ENCODE measurements at regions not wholly inside any gene's neighbourhood (a gene's known extent, or its start where the extent isn't known, plus 50 kb on each side); places are given as distances from the start of the nearest gene placed in this dataset.
A peak's percentile ranks its signal among the peaks of the same experiment; 100 is the strongest.
"Not testable (repeated sequence)": the region's sequence is repeated elsewhere in the genome, so short reads cannot be mapped to it uniquely, and the experiment has no call there.

GRCh38 chr4:1589098-1589497, 95.0 kb downstream of the FAM53A start:
- no peak overlapping the region for H3K27ac ChIP-seq
- TF ChIP-seq CTCF (conservative IDR thresholded peaks at IDR 0.05; ENCODE audit: low read depth): no peak
- CTCF ChIA-PET: interaction anchor here (1.0 kb wide), 1 partner anchor 9 kb away, joined by 3 read pairs; no protein-coding TSS in a partner anchor
- no peak for DNase-seq (ENCODE audit: low spot score)
- POLR2A ChIA-PET (ENCODE audit: low non-redundant PET): no interaction called here

DNA sequence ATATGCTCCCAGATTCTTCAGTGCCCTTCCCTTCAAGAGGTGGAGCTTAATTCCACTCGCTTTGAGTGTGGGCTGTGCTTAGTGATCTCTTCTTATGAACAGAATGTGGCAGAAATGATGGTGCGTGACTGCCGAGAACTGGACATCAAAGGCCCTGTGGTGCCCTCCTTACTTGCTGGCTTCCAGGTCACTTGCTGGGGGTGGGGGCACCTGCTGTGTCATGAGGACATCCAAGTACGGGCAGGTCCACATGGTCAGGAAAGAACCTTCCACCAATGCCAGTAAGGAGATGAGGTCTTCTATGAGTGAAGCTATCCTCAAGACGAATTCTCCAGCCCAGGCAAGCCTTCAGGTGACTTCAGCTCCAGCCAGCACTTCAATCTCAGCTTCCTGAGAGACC, 95.8 kb downstream of the FAM53A start:
- H3K27ac ChIP-seq: no peak overlapping the region
- DNase-seq (ENCODE audit: low spot score): no peak
- no peak for TF ChIP-seq CTCF (conservative IDR thresholded peaks at IDR 0.05; ENCODE audit: low read depth)
- POLR2A ChIA-PET (ENCODE audit: low non-redundant PET): no interaction called here
- CTCF ChIA-PET: interaction anchor here (1.0 kb wide), 1 partner anchor 10 kb away, joined by 3 read pairs; no protein-coding TSS in a partner anchor

DNA sequence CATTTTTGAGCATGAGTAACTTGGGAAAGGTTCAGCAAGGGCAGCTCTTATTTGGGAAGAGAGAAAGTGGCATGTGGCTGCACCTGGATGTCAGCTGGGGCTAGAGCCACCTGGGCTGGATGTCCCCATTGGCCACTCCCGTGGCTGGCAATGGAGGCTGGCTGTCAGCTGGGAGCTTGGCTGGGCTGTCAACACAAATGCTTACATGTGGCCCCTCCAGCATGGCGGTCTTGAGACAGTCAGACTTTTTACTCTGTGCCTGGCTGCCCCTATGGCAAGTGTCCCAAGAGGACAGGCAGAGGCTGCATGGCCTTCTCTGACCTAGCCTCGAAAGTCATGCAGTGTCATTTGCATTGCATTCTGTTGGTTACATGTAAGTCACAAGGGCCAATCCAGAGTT, 99.6 kb downstream of the FAM53A start:
- DNase-seq (ENCODE audit: low spot score): no peak
- no peak overlapping the region for H3K27ac ChIP-seq
- POLR2A ChIA-PET (ENCODE audit: low non-redundant PET): no interaction called here
- CTCF ChIA-PET: interaction anchor here (0.6 kb wide), 1 partner anchor 304 kb away, joined by 3 read pairs; no protein-coding TSS in a partner anchor
- no peak for TF ChIP-seq CTCF (conservative IDR thresholded peaks at IDR 0.05; ENCODE audit: low read depth)

- CTCF ChIA-PET: no interaction called here
These were observed 100.3 kb downstream of the FAM53A start for GRCh38 chr4:1583859-1584258.

DNA sequence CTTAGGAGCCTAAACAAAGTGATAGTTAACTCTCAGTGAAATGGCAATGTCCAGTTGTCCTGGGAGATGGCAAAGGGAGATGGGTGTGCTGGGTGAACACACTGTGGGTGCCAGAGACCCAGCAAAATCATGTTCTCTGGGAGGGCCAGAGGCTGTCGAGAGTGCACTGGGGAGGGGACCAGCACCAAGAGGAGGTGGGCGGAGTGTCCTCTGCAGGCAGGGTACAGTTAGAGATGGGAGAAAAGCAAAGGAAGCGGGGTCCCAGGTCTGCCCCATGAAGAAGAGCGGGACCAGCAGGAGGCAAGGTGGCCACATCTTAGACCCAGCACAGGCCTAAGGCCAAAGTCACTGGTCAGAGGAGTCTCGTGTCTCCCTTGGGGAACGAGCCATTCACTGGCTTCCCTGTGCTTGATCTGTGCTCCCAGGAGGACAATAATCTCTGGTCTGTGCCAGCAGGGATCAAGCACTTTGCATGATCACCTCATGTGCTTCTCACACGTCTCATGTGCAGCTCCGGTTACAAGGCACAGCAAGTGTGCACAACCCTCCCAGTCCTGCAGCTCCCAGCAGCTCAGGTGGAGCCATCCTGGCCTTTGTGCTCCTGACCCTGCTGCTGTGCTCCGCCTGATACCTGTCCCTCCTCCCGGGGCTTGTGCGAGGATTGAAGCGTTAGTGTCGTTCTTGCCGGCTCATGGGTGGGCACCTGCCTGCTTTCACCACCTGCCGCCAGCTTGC, 100.9 kb downstream of the FAM53A start:
- no peak for DNase-seq (ENCODE audit: low spot score)
- H3K27ac ChIP-seq: no peak overlapping the region
- ChIA-PET CTCF (interaction anchor here (0.6 kb wide), 1 partner anchor 13 kb away, joined by 4 read pairs; no protein-coding TSS in a partner anchor), POLR2A (ENCODE audit: low non-redundant PET) (no interaction called here)
- TF ChIP-seq CTCF (conservative IDR thresholded peaks at IDR 0.05; ENCODE audit: low read depth): no peak

More at GRCh38 chr4:1583859-1584258, 100.3 kb downstream of the FAM53A start:
- POLR2A ChIA-PET (ENCODE audit: low non-redundant PET): no interaction called here
- DNase-seq (ENCODE audit: low spot score): no peak
- no peak overlapping the region for H3K27ac ChIP-seq
- no peak for TF ChIP-seq CTCF (conservative IDR thresholded peaks at IDR 0.05; ENCODE audit: low read depth)

GRCh38 chr4:1582227-1582626, 101.9 kb downstream of the FAM53A start:
- no peak overlapping the region for H3K27ac ChIP-seq
- no peak for TF ChIP-seq CTCF (conservative IDR thresholded peaks at IDR 0.05; ENCODE audit: low read depth)
- no peak for DNase-seq (ENCODE audit: low spot score)
- POLR2A ChIA-PET (ENCODE audit: low non-redundant PET): interaction anchor here (0.6 kb wide), 1 partner anchor 45 kb away, joined by 3 read pairs; no protein-coding TSS in a partner anchor
- CTCF ChIA-PET: no interaction called here

DNA sequence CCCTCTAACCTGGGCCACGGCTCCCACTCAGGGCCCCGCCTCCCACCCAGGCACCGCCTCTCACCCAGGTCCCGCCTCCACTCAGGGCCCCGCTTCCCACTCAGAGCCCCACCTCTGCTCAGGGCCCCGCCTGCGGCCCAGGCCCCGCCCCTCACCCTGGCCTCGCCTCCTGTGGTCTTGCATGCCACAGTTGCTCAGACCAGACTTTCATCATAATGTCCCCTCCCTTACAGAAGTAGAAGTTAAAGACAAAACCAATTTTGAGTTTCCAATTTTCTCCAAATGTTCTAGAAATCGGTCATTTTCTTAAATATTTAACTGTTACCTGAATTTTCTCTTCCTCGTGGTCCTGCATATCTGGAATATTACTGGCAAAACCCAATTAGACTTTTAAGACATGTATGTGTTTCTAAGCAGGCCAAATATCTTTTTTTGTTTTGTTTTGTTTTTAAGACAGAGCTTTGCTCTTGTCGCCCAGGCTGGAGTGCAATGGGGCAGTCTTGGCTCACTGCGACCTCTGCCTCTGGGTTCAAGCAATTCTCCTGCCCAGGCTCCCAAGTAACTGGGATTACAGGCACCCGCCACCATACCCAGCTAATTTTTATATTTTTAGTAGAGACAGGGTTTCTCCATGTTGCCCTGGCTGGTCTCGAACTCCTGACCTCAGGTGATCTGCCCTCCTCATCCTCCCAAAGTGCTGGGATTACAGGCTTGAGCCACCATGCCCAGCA, 102.8 kb downstream of the FAM53A start:
- peak overlapping the region; percentile 61 for H3K27ac ChIP-seq
- POLR2A ChIA-PET (ENCODE audit: low non-redundant PET); CTCF ChIA-PET: not testable (repeated sequence)
- peak; percentile 81 for DNase-seq (ENCODE audit: low spot score)

DNA sequence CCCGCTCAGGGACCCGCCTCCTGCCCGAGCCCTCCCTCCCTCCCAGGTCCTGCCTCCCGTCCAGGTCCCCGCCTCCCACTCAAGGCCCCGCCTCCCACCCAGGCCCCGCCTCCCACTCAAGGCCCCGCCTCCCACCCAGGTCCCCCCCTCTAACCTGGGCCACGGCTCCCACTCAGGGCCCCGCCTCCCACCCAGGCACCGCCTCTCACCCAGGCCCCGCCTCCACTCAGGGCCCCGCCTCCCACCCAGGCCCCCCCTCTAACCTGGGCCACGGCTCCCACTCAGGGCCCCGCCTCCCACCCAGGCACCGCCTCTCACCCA, 103.5 kb downstream of the FAM53A start:
- CTCF ChIA-PET; DNase-seq (ENCODE audit: low spot score): not testable (repeated sequence)
- H3K27ac ChIP-seq: peak overlapping the region; percentile 81
- POLR2A ChIA-PET (ENCODE audit: low non-redundant PET): interaction anchor here (0.6 kb wide), 1 partner anchor 211 kb away, joined by 4 read pairs; no protein-coding TSS in a partner anchor
